Endodermal cell (in vitro differentiated cells): ENCODE measurements at regions not wholly inside any gene's neighbourhood (a gene's known extent, or its start where the extent isn't known, plus 50 kb on each side); places are given as distances from the start of the nearest gene placed in this dataset.
"Not testable (repeated sequence)": the region's sequence is repeated elsewhere in the genome, so short reads cannot be mapped to it uniquely, and the experiment has no call there.

ENCODE experiments used
- DNase-seq: peaks from one replicate; pipeline ENCODE4 v3.0.0-alpha.2; 2017
- H3K27ac ChIP-seq: 2 replicates; pipeline ENCODE4 v1.5.1; 2013; ENCODE audit warnings: mild to moderate bottlenecking, low read depth, low read length, moderate library complexity
- H3K27me3 ChIP-seq: 2 replicates; pipeline ENCODE4 v1.6.1; 2013; ENCODE audit warnings: mild to moderate bottlenecking, low read length, moderate library complexity; ENCODE audit not compliant: insufficient read depth, control insufficient read depth, poor library complexity, severe bottlenecking
- H3K36me3 ChIP-seq: 2 replicates; pipeline ENCODE4 v1.7.0; 2013; ENCODE audit warnings: mild to moderate bottlenecking, low read length, moderate library complexity; ENCODE audit not compliant: control insufficient read depth, insufficient read depth
- H3K4me1 ChIP-seq: one replicate; pipeline ENCODE4 v1.7.0; 2013; ENCODE audit warnings: low read length; ENCODE audit not compliant: control insufficient read depth, insufficient read depth
- H3K4me3 ChIP-seq: 2 replicates; pipeline ENCODE4 v1.5.1; 2013; ENCODE audit warnings: mild to moderate bottlenecking, low read length, moderate library complexity
- H3K9ac ChIP-seq: 2 replicates; pipeline ENCODE4 v1.6.1; 2013; ENCODE audit warnings: mild to moderate bottlenecking, low read length, moderate library complexity; ENCODE audit not compliant: poor library complexity, severe bottlenecking; ENCODE audit errors: extremely low read depth
- H3K9me3 ChIP-seq: 2 replicates; pipeline ENCODE4 v1.6.1; 2013; ENCODE audit warnings: mild to moderate bottlenecking, low read length, moderate library complexity; ENCODE audit not compliant: control insufficient read depth
- H3K27ac Mint-ChIP-seq: 2 replicates; pipeline ENCODE4 v1.8.0; 2020; ENCODE audit warnings: mixed read lengths
- H3K27me3 Mint-ChIP-seq: 2 replicates; pipeline ENCODE4 v1.8.0; 2021; ENCODE audit warnings: mild to moderate bottlenecking, mixed read lengths; ENCODE audit not compliant: insufficient read depth
- H3K36me3 Mint-ChIP-seq: 2 replicates; pipeline ENCODE4 v1.8.0; 2020; ENCODE audit warnings: low read depth, mixed read lengths
- H3K4me1 Mint-ChIP-seq: 2 replicates; pipeline ENCODE4 v1.8.0; 2020; ENCODE audit warnings: mixed read lengths
- H3K4me3 Mint-ChIP-seq: 2 replicates; pipeline ENCODE4 v1.8.0; 2020; ENCODE audit warnings: mild to moderate bottlenecking, moderate library complexity, mixed read lengths
- H3K9me3 Mint-ChIP-seq: 2 replicates; pipeline ENCODE4 v1.8.0; 2020; ENCODE audit warnings: mild to moderate bottlenecking, mixed read lengths
- CTCF ChIP-seq: fragments of 200-600 bp; sonication (generic); conservative IDR thresholded peaks from 2 replicates; pipeline ENCODE4 v1.5.0; 2021; ENCODE audit warnings: antibody characterized with exemption, mild to moderate bottlenecking
- WGBS, 2 experiments: methylation state at CpG; one replicate each; pipeline versions ENCODE4 v1.1.5 to v1.1.7; 2013; ENCODE audit warnings: missing lambda C conversion rate in 2 of 2, mixed read lengths in 1 of 2; ENCODE audit not compliant: insufficient coverage in 1 of 2, insufficient read length in 1 of 2; 5-methylcytosine and 5-hydroxymethylcytosine counted together

- Histone ChIP-seq H3K9ac (no peak overlapping the region), H3K36me3 (no peaks in the 10 kb centered on the region), H3K4me3 (no peak overlapping the region), H3K27me3 (no peaks in the 10 kb centered on the region), H3K27ac (no peak overlapping the region), H3K4me1 (no peaks in the 10 kb centered on the region), H3K9me3 (no peaks in the 10 kb centered on the region)
- Mint-ChIP-seq H3K36me3 (no peaks in the 10 kb centered on the region), H3K4me3 (no peak overlapping the region), H3K27me3 (no peaks in the 10 kb centered on the region), H3K4me1 (no peaks in the 10 kb centered on the region), H3K27ac (no peak overlapping the region), H3K9me3 (peaks cover 12% of the 10 kb centered on the region)
- DNase-seq = no peak
- no peak for TF ChIP-seq CTCF
- WGBS, 2 experiments = 88 to 95% methylated on average over 1 to 3 of the region's 3 CpGs
These were observed 263.0 kb upstream of the ZFP42 start for GRCh38 chr4:187732524-187732923.

- WGBS, 2 experiments = 91% methylated on average over 1 of the region's 1 CpG; no CpG with 5 or more reads in 1 of the 2 experiments
- Histone ChIP-seq H3K9me3 (peaks cover 28% of the 10 kb centered on the region), H3K4me1 (no peaks in the 10 kb centered on the region), H3K36me3 (no peaks in the 10 kb centered on the region), H3K27me3 (no peaks in the 10 kb centered on the region), H3K4me3 (no peak overlapping the region), H3K27ac (no peak overlapping the region), H3K9ac (no peak overlapping the region)
- no peak overlapping the region for H3K27ac Mint-ChIP-seq
- no peak for DNase-seq
- H3K4me3 Mint-ChIP-seq = no peak overlapping the region
- H3K9me3 Mint-ChIP-seq = peaks cover 16% of the 10 kb centered on the region
- no peaks in the 10 kb centered on the region for H3K27me3 Mint-ChIP-seq
- H3K4me1 Mint-ChIP-seq = no peaks in the 10 kb centered on the region
- TF ChIP-seq CTCF = no peak
- H3K36me3 Mint-ChIP-seq = no peaks in the 10 kb centered on the region
These were observed 255.8 kb upstream of the ZFP42 start for GRCh38 chr4:187739771-187740170.

- Mint-ChIP-seq H3K4me3 (no peak overlapping the region), H3K36me3 (no peaks in the 10 kb centered on the region), H3K27me3 (no peaks in the 10 kb centered on the region), H3K4me1 (no peaks in the 10 kb centered on the region), H3K27ac (no peak overlapping the region), H3K9me3 (peaks cover 9% of the 10 kb centered on the region)
- H3K27me3 ChIP-seq = no peaks in the 10 kb centered on the region
- TF ChIP-seq CTCF = no peak
- 95 to 96% methylated on average over 3 to 10 of the region's 10 CpGs for WGBS, 2 experiments
- no peaks in the 10 kb centered on the region for H3K36me3 ChIP-seq
- no peaks in the 10 kb centered on the region for H3K4me1 ChIP-seq
- no peak overlapping the region for H3K27ac ChIP-seq
- no peak for DNase-seq
- H3K9me3 ChIP-seq = peaks cover 17% of the 10 kb centered on the region
- no peak overlapping the region for H3K4me3 ChIP-seq
- no peak overlapping the region for H3K9ac ChIP-seq
These were observed 250.7 kb upstream of the ZFP42 start for GRCh38 chr4:187744911-187745310.

DNA sequence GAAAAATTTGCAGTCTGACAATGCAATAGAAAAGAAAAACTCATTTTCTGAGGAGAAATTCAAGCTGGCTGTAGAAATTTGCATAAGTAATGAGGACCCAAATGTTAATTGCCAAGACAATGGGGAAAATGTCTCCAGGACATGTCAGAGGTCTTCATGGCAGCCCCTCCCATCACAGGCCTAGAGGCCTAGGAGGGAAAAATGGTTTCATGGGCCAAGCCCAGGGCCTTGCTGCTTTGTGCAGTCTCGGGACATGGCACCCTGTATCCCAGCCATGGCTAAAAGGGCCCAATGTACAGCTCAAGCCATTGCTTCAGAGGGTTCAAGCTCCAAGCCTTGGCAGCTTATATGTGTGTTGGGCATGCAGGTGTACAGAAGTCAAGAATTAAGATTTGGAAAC is 244.9 kb upstream of the ZFP42 start:
- peaks cover 18% of the 10 kb centered on the region for H3K9me3 ChIP-seq
- not testable (repeated sequence) for H3K36me3 Mint-ChIP-seq, H3K27me3 Mint-ChIP-seq, H3K27me3 ChIP-seq, H3K4me1 ChIP-seq, H3K36me3 ChIP-seq, DNase-seq, H3K9ac ChIP-seq, H3K4me3 ChIP-seq, H3K4me3 Mint-ChIP-seq, H3K4me1 Mint-ChIP-seq, H3K27ac Mint-ChIP-seq, H3K27ac ChIP-seq
- 90% methylated on average over 1 of the region's 1 CpG; no CpG with 5 or more reads in 1 of the 2 experiments for WGBS, 2 experiments
- peaks cover 25% of the 10 kb centered on the region for H3K9me3 Mint-ChIP-seq
